Effector memory CD8-positive, alpha-beta T cell (primary cell): ENCODE measurements at regions not wholly inside any gene's neighbourhood (a gene's known extent, or its start where the extent isn't known, plus 50 kb on each side); places are given as distances from the start of the nearest gene placed in this dataset.

Source experiments
- ATAC-seq: fragments of 150-1000 bp; cut with Tn5 transposase; replicated peaks from 2 replicates; pipeline ENCODE4 v1.10.0; 2021; ENCODE audit warnings: mild to moderate bottlenecking, moderate library complexity
- DNase-seq, 3 experiments: peaks; one replicate each; pipeline ENCODE4 v3.0.0; 2021
- H3K27ac Mint-ChIP-seq, 2 donors: one replicate each; pipeline ENCODE4 v1.8.0; 2022; ENCODE audit warnings: mild to moderate bottlenecking in 2 of 2, mixed read lengths in 2 of 2, moderate library complexity in 2 of 2
- H3K27me3 Mint-ChIP-seq, 2 donors: one replicate each; pipeline ENCODE4 v1.8.0; 2022; ENCODE audit warnings: mixed read lengths in 2 of 2
- H3K36me3 Mint-ChIP-seq: one replicate; pipeline ENCODE4 v1.8.0; 2022; ENCODE audit warnings: mild to moderate bottlenecking, moderate library complexity, mixed read lengths; ENCODE audit not compliant: insufficient read depth
- H3K4me1 Mint-ChIP-seq, 2 donors: one replicate each; pipeline ENCODE4 v1.8.0; 2022; ENCODE audit warnings: low read depth in 2 of 2, mixed read lengths in 2 of 2
- H3K4me3 Mint-ChIP-seq, 2 donors: one replicate each; pipeline ENCODE4 v1.8.0; 2022; ENCODE audit warnings: mild to moderate bottlenecking in 2 of 2, mixed read lengths in 2 of 2, moderate library complexity in 2 of 2
- H3K9me3 Mint-ChIP-seq, 2 donors: one replicate each; pipeline ENCODE4 v1.8.0; 2022; ENCODE audit warnings: mixed read lengths in 2 of 2

- Mint-ChIP-seq H3K4me3 (no peak overlapping the region), H3K4me1 (no peaks in the 10 kb centered on the region), H3K9me3 (no peaks in the 10 kb centered on the region), H3K36me3 (no peaks in the 10 kb centered on the region), H3K27ac (no peak overlapping the region), H3K27me3 (peaks cover 12 to 15% of the 10 kb centered on the region in 2 donors)
- DNase-seq (no peak), ATAC-seq (no peak)
These were observed 174.7 kb downstream of the HHIPL2 start for GRCh38 chr1:222373216-222373615.

- Mint-ChIP-seq H3K4me3 (no peak overlapping the region), H3K36me3 (no peaks in the 10 kb centered on the region), H3K4me1 (no peaks in the 10 kb centered on the region), H3K27ac (no peak overlapping the region), H3K27me3 (peaks cover 12 to 15% of the 10 kb centered on the region in 2 donors), H3K9me3 (no peaks in the 10 kb centered on the region)
- ATAC-seq = no peak
- no peak for DNase-seq
These were observed 175.7 kb downstream of the HHIPL2 start for GRCh38 chr1:222372221-222372620.

GRCh38 chr1:222370913-222371675, 176.8 kb downstream of the HHIPL2 start:
- no peaks in the 10 kb centered on the region for H3K4me1 Mint-ChIP-seq
- H3K9me3 Mint-ChIP-seq = no peaks in the 10 kb centered on the region
- ATAC-seq (no peak), DNase-seq (no peak)
- peak overlapping the region in 1 of 2 donors; percentile 44 for H3K27ac Mint-ChIP-seq
- H3K27me3 Mint-ChIP-seq = peaks cover 12 to 18% of the 10 kb centered on the region in 2 donors
- no peaks in the 10 kb centered on the region for H3K36me3 Mint-ChIP-seq
- H3K4me3 Mint-ChIP-seq = no peak overlapping the region

- H3K36me3 Mint-ChIP-seq = no peaks in the 10 kb centered on the region
- H3K4me1 Mint-ChIP-seq = no peaks in the 10 kb centered on the region
- H3K9me3 Mint-ChIP-seq = peaks cover 0 to 3% of the 10 kb centered on the region in 2 donors
- no peak overlapping the region for H3K27ac Mint-ChIP-seq
- H3K27me3 Mint-ChIP-seq = peaks cover 12 to 23% of the 10 kb centered on the region in 2 donors
- H3K4me3 Mint-ChIP-seq = no peak overlapping the region
- no peak for DNase-seq
- no peak for ATAC-seq
These were observed 177.6 kb downstream of the HHIPL2 start for GRCh38 chr1:222370081-222370912.

GRCh38 chr1:222369148-222369547, 178.8 kb downstream of the HHIPL2 start:
- H3K27ac Mint-ChIP-seq = no peak overlapping the region
- no peaks in the 10 kb centered on the region for H3K4me1 Mint-ChIP-seq
- ATAC-seq (no peak), DNase-seq (no peak)
- H3K4me3 Mint-ChIP-seq = no peak overlapping the region
- H3K36me3 Mint-ChIP-seq = no peaks in the 10 kb centered on the region
- H3K27me3 Mint-ChIP-seq = peaks cover 12 to 23% of the 10 kb centered on the region in 2 donors
- peaks cover 0 to 3% of the 10 kb centered on the region in 2 donors for H3K9me3 Mint-ChIP-seq

- DNase-seq (no peak), ATAC-seq (no peak)
- peaks cover 14 to 17% of the 10 kb centered on the region in 2 donors for H3K27me3 Mint-ChIP-seq
- no peaks in the 10 kb centered on the region for H3K36me3 Mint-ChIP-seq
- no peak overlapping the region for H3K4me3 Mint-ChIP-seq
- H3K27ac Mint-ChIP-seq = no peak overlapping the region
- H3K4me1 Mint-ChIP-seq = peaks cover 0 to 2% of the 10 kb centered on the region in 2 donors
- peaks cover 0 to 1% of the 10 kb centered on the region in 2 donors for H3K9me3 Mint-ChIP-seq
These were observed 189.8 kb downstream of the HHIPL2 start for GRCh38 chr1:222358100-222358499.

GRCh38 chr1:222357252-222357651, 190.7 kb downstream of the HHIPL2 start:
- no peak for DNase-seq
- Mint-ChIP-seq H3K4me3 (no peak overlapping the region), H3K36me3 (no peaks in the 10 kb centered on the region), H3K4me1 (peaks cover 0 to 2% of the 10 kb centered on the region in 2 donors), H3K9me3 (peaks cover 0 to 1% of the 10 kb centered on the region in 2 donors), H3K27me3 (peaks cover 14 to 17% of the 10 kb centered on the region in 2 donors), H3K27ac (no peak overlapping the region)
- no peak for ATAC-seq

GRCh38 chr1:222347627-222348026, 200.3 kb downstream of the HHIPL2 start:
- Mint-ChIP-seq H3K27me3 (peaks cover 16 to 37% of the 10 kb centered on the region in 2 donors), H3K27ac (no peak overlapping the region), H3K36me3 (no peaks in the 10 kb centered on the region), H3K4me1 (no peaks in the 10 kb centered on the region), H3K9me3 (no peaks in the 10 kb centered on the region), H3K4me3 (no peak overlapping the region)
- ATAC-seq (no peak), DNase-seq (no peak)

- no peaks in the 10 kb centered on the region for H3K4me1 Mint-ChIP-seq
- DNase-seq (no peak), ATAC-seq (no peak)
- H3K36me3 Mint-ChIP-seq = no peaks in the 10 kb centered on the region
- no peak overlapping the region for H3K27ac Mint-ChIP-seq
- no peak overlapping the region for H3K4me3 Mint-ChIP-seq
- no peaks in the 10 kb centered on the region for H3K9me3 Mint-ChIP-seq
- H3K27me3 Mint-ChIP-seq = peaks cover 16 to 37% of the 10 kb centered on the region in 2 donors
These were observed 200.9 kb downstream of the HHIPL2 start for GRCh38 chr1:222346955-222347354.

- Mint-ChIP-seq H3K27ac (no peak overlapping the region), H3K36me3 (no peaks in the 10 kb centered on the region), H3K27me3 (peaks cover 10 to 11% of the 10 kb centered on the region in 2 donors), H3K4me3 (no peak overlapping the region), H3K4me1 (no peaks in the 10 kb centered on the region), H3K9me3 (no peaks in the 10 kb centered on the region)
- ATAC-seq (no peak), DNase-seq (no peak)
These were observed 208.4 kb downstream of the HHIPL2 start for GRCh38 chr1:222339376-222339947.

GRCh38 chr1:222335586-222335985, 212.3 kb downstream of the HHIPL2 start:
- H3K27me3 Mint-ChIP-seq = peaks cover 10 to 11% of the 10 kb centered on the region in 2 donors
- no peaks in the 10 kb centered on the region for H3K9me3 Mint-ChIP-seq

GRCh38 chr1:222334026-222334680, 213.8 kb downstream of the HHIPL2 start:
- Mint-ChIP-seq H3K27me3 (peaks cover 8 to 9% of the 10 kb centered on the region in 2 donors), H3K4me3 (no peak overlapping the region), H3K36me3 (no peaks in the 10 kb centered on the region), H3K4me1 (no peaks in the 10 kb centered on the region), H3K9me3 (no peaks in the 10 kb centered on the region), H3K27ac (no peak overlapping the region)
- no peak for ATAC-seq
- no peak for DNase-seq

More at GRCh38 chr1:222335586-222335985, 212.3 kb downstream of the HHIPL2 start:
- no peak for ATAC-seq
- H3K36me3 Mint-ChIP-seq = no peaks in the 10 kb centered on the region
- no peak overlapping the region for H3K4me3 Mint-ChIP-seq
- no peaks in the 10 kb centered on the region for H3K4me1 Mint-ChIP-seq
- no peak for DNase-seq
- no peak overlapping the region for H3K27ac Mint-ChIP-seq

- no peaks in the 10 kb centered on the region for H3K9me3 Mint-ChIP-seq
- H3K27ac Mint-ChIP-seq = no peak overlapping the region
- no peak for DNase-seq
- no peaks in the 10 kb centered on the region for H3K4me1 Mint-ChIP-seq
- no peak overlapping the region for H3K4me3 Mint-ChIP-seq
- ATAC-seq = no peak
- H3K27me3 Mint-ChIP-seq = no peaks in the 10 kb centered on the region
- H3K36me3 Mint-ChIP-seq = no peaks in the 10 kb centered on the region
These were observed 216.1 kb downstream of the HHIPL2 start for GRCh38 chr1:222331765-222332164.
